Trophoblast cell (in vitro differentiated cells and primary cell): ENCODE measurements at regions not wholly inside any gene's neighbourhood (a gene's known extent, or its start where the extent isn't known, plus 50 kb on each side); places are given as distances from the start of the nearest gene placed in this dataset.

Source experiments
- DNase-seq, 2 donors: peaks; one replicate each; pipeline ENCODE4 v3.0.0-alpha.2; 2016
- H2AFZ ChIP-seq: 2 replicates; pipeline ENCODE4 v1.6.1; 2013; ENCODE audit warnings: low read length, moderate library complexity, mild to moderate bottlenecking; ENCODE audit not compliant: insufficient read depth, poor library complexity
- H2AK5ac ChIP-seq: 2 replicates; pipeline ENCODE4 v1.6.1; 2013; ENCODE audit warnings: mild to moderate bottlenecking, low read length
- H2BK120ac ChIP-seq: 2 replicates; pipeline ENCODE4 v1.6.1; 2013; ENCODE audit warnings: low read length, mild to moderate bottlenecking, moderate library complexity; ENCODE audit not compliant: insufficient read depth, poor library complexity
- H2BK12ac ChIP-seq: 2 replicates; pipeline ENCODE4 v1.6.1; 2013; ENCODE audit warnings: mild to moderate bottlenecking, low read length, moderate library complexity
- H2BK5ac ChIP-seq: 2 replicates; pipeline ENCODE4 v1.6.1; 2013; ENCODE audit warnings: low read length, low read depth, moderate library complexity, mild to moderate bottlenecking; ENCODE audit not compliant: poor library complexity
- H3K14ac ChIP-seq: 2 replicates; pipeline ENCODE4 v1.6.1; 2013; ENCODE audit warnings: mild to moderate bottlenecking, low read length
- H3K18ac ChIP-seq: 2 replicates; pipeline ENCODE4 v1.6.1; 2013; ENCODE audit warnings: mild to moderate bottlenecking, low read length
- H3K23ac ChIP-seq: 2 replicates; pipeline ENCODE4 v1.6.1; 2013; ENCODE audit warnings: low read length
- H3K27ac ChIP-seq: 2 replicates; pipeline ENCODE4 v1.5.1; 2013; ENCODE audit warnings: low read depth, mild to moderate bottlenecking, inconsistent platforms, low read length, moderate library complexity
- H3K27me3 ChIP-seq: 2 replicates; pipeline ENCODE4 v1.6.1; 2013; ENCODE audit warnings: inconsistent platforms, mild to moderate bottlenecking, low read length, moderate library complexity; ENCODE audit not compliant: insufficient read depth
- H3K36me3 ChIP-seq, 2 experiments: 1 replicate in 1 of 2; 2 replicates in 1 of 2; pipeline ENCODE4 v1.6.1; 2013; ENCODE audit warnings: low read length in 2 of 2, mild to moderate bottlenecking in 2 of 2, moderate library complexity in 1 of 2; ENCODE audit not compliant: insufficient read depth in 2 of 2, control insufficient read depth in 1 of 2
- H3K4ac ChIP-seq: 2 replicates; pipeline ENCODE4 v1.6.1; 2013; ENCODE audit warnings: low read depth, mild to moderate bottlenecking, low read length, moderate library complexity
- H3K4me1 ChIP-seq, 2 experiments: 1 replicate in 1 of 2; 2 replicates in 1 of 2; pipeline ENCODE4 v1.6.1; 2013; ENCODE audit warnings: low read length in 2 of 2, mild to moderate bottlenecking in 2 of 2, moderate library complexity in 1 of 2; ENCODE audit not compliant: insufficient read depth in 2 of 2, control insufficient read depth in 1 of 2
- H3K4me2 ChIP-seq: 2 replicates; pipeline ENCODE4 v1.6.1; 2013; ENCODE audit warnings: inconsistent platforms, mild to moderate bottlenecking, low read length, moderate library complexity
- H3K4me3 ChIP-seq: 2 replicates; pipeline ENCODE4 v1.5.1; 2013; ENCODE audit warnings: mild to moderate bottlenecking, low read depth, low read length, inconsistent platforms
- H3K79me1 ChIP-seq: one replicate; pipeline ENCODE4 v1.6.1; 2013; ENCODE audit warnings: low read length
- H3K79me2 ChIP-seq: 2 replicates; pipeline ENCODE4 v1.6.1; 2013; ENCODE audit warnings: low read length, mild to moderate bottlenecking; ENCODE audit not compliant: control insufficient read depth, insufficient read depth, poor library complexity
- H3K9ac ChIP-seq: 2 replicates; pipeline ENCODE4 v1.6.1; 2013; ENCODE audit warnings: mild to moderate bottlenecking, low read length
- H3K9me3 ChIP-seq: 2 replicates; pipeline ENCODE4 v1.6.1; 2013; ENCODE audit warnings: low read depth, mild to moderate bottlenecking, control low read depth, inconsistent platforms, low read length; ENCODE audit not compliant: insufficient read depth
- H4K12ac ChIP-seq: 2 replicates; pipeline ENCODE4 v1.6.1; 2013; ENCODE audit warnings: low read depth, mild to moderate bottlenecking, low read length, moderate library complexity
- H4K8ac ChIP-seq: 2 replicates; pipeline ENCODE4 v1.6.1; 2013; ENCODE audit warnings: low read depth, mild to moderate bottlenecking, low read length, moderate library complexity
- H4K91ac ChIP-seq: one replicate; pipeline ENCODE4 v1.6.1; 2013; ENCODE audit warnings: low read depth, mild to moderate bottlenecking, low read length, moderate library complexity
- WGBS: extraction: QIAGEN DNeasy Blood & Tissue Kit; methylation state at CpG from one replicate; pipeline ENCODE4 v1.1.7; 2013; ENCODE audit warnings: missing lambda C conversion rate; ENCODE audit not compliant: insufficient read length, insufficient coverage; ENCODE audit errors: extremely low coverage; 5-methylcytosine and 5-hydroxymethylcytosine counted together

DNA sequence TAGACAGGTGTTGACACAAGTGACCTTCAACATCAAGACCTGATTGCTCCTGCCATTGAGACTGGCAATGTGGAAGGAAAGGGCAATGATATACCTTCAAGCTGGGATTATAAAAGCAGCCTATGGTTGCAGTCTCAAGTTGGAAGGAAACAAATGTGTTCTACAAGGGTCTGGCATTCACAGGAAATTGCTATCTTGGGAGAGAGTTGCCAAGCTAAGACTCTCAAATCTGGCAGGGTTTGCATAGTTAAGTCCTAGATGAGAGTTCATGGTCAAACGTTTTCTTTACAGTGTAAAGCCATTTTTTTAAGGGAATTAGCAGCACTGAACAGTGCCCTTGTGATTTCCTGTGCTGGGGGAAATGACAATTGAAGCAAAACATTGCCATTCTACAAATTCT is 546.9 kb upstream of the CFAP20DC start:
- Histone ChIP-seq H3K79me1 (no peaks in the 10 kb centered on the region), H4K12ac (no peak overlapping the region), H2BK12ac (no peak overlapping the region), H3K23ac (no peak overlapping the region), H3K9me3 (peaks cover 3% of the 10 kb centered on the region), H3K4me3 (no peak overlapping the region), H3K27me3 (no peaks in the 10 kb centered on the region), H3K79me2 (no peaks in the 10 kb centered on the region), H3K14ac (no peak overlapping the region), H3K9ac (no peak overlapping the region), H3K4me2 (no peak overlapping the region), H2AK5ac (no peak overlapping the region), H4K8ac (no peak overlapping the region), H3K4me1 (no peaks in the 10 kb centered on the region), H2AFZ (no peak overlapping the region), H2BK5ac (no peak overlapping the region), H4K91ac (no peak overlapping the region), H3K27ac (no peak overlapping the region), H2BK120ac (no peak overlapping the region), H3K18ac (no peak overlapping the region), H3K4ac (no peak overlapping the region), H3K36me3 (no peaks in the 10 kb centered on the region)
- WGBS: no CpG with 5 or more reads among the region's 1 CpG
- DNase-seq: no peak

DNA sequence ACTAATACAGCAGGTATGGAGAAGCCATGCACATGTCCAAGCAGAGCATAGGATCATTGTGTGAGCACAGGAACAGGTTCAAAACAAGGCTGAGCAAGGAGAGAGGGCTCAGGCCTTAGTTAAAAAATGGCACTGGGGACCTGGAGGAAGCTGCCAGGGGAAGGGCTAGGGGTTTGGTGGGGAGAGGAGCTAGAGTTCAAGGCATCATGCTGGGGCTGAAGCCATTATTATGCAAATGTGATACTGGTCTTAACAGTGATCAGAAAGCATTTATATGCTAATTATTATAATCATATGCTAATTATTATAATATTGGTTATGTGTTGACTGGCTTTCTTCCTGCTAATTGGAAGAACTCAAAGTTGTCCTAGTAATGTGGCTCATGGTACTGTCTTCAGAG is 546.0 kb upstream of the CFAP20DC start:
- H2BK120ac ChIP-seq: no peak overlapping the region
- H2BK5ac ChIP-seq: no peak overlapping the region
- H3K9ac ChIP-seq: no peak overlapping the region
- no peak overlapping the region for H3K4me2 ChIP-seq
- H3K4me1 ChIP-seq: no peaks in the 10 kb centered on the region
- no peak overlapping the region for H3K23ac ChIP-seq
- H3K14ac ChIP-seq: no peak overlapping the region
- no peak overlapping the region for H3K4me3 ChIP-seq
- no peak overlapping the region for H3K27ac ChIP-seq
- no peak overlapping the region for H2BK12ac ChIP-seq
- DNase-seq: no peak
- no peak overlapping the region for H3K18ac ChIP-seq
- peaks cover 3% of the 10 kb centered on the region for H3K9me3 ChIP-seq
- no peak overlapping the region for H2AK5ac ChIP-seq
- H4K12ac ChIP-seq: no peak overlapping the region
- no peak overlapping the region for H2AFZ ChIP-seq
- H3K27me3 ChIP-seq: no peaks in the 10 kb centered on the region
- H4K91ac ChIP-seq: no peak overlapping the region
- no peaks in the 10 kb centered on the region for H3K36me3 ChIP-seq
- H3K79me1 ChIP-seq: no peaks in the 10 kb centered on the region
- H4K8ac ChIP-seq: no peak overlapping the region
- H3K4ac ChIP-seq: no peak overlapping the region
- H3K79me2 ChIP-seq: no peaks in the 10 kb centered on the region

DNA sequence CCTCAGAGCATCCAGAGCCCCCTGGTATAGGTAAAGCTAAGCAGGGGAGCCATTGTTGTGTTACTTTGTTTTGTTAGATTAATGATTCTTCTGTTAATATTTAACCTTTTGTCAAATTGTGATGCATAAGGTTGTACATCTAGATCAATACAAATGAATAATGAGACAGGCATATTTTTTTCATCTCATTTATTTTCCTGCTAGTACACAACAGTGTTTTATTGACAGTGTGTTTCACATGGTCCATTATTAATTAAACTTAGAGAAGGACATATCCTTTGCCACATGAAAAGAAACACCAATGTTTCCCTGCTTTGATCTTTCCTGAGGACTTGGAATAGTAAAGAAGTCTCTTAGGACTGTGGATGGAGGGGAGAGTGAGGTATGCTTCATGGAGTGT is 543.6 kb upstream of the CFAP20DC start:
- H3K18ac ChIP-seq: no peak overlapping the region
- no peak overlapping the region for H3K23ac ChIP-seq
- H3K9ac ChIP-seq: no peak overlapping the region
- no peak overlapping the region for H3K4me2 ChIP-seq
- no peak overlapping the region for H3K4ac ChIP-seq
- no peak overlapping the region for H3K27ac ChIP-seq
- no peak for DNase-seq
- no peak overlapping the region for H3K4me3 ChIP-seq
- no peaks in the 10 kb centered on the region for H3K27me3 ChIP-seq
- no peaks in the 10 kb centered on the region for H3K4me1 ChIP-seq
- no peak overlapping the region for H2BK5ac ChIP-seq
- H4K91ac ChIP-seq: no peak overlapping the region
- no peak overlapping the region for H2AK5ac ChIP-seq
- H3K9me3 ChIP-seq: peaks cover 3% of the 10 kb centered on the region
- no peak overlapping the region for H4K8ac ChIP-seq
- H3K79me2 ChIP-seq: no peaks in the 10 kb centered on the region
- no peaks in the 10 kb centered on the region for H3K36me3 ChIP-seq
- no peaks in the 10 kb centered on the region for H3K79me1 ChIP-seq
- H4K12ac ChIP-seq: no peak overlapping the region
- no peak overlapping the region for H3K14ac ChIP-seq
- no peak overlapping the region for H2AFZ ChIP-seq
- H2BK12ac ChIP-seq: no peak overlapping the region
- H2BK120ac ChIP-seq: no peak overlapping the region

DNA sequence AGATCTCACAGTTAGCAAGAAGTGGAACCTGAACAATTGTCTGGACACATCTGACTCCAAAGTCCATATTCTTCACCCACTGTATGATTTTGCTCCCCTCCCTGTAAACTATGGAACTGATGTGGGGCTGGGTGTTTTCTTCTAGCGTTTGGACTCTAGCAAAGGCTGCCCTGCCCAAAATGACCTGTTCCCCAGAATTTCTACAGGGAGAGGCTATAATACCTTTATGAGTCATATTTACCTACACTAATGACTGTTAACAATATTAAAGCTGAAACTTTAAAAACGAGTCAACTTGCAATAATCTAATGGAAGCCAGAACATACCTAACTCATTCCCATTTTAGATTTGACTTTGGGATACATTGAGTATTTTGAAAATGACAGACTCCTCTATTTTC is 531.2 kb upstream of the CFAP20DC start:
- Histone ChIP-seq H3K27me3 (no peaks in the 10 kb centered on the region), H3K18ac (no peak overlapping the region), H3K23ac (no peak overlapping the region), H2AK5ac (no peak overlapping the region), H4K12ac (no peak overlapping the region), H4K8ac (no peak overlapping the region), H3K4me3 (no peak overlapping the region), H3K14ac (no peak overlapping the region), H3K9me3 (no peaks in the 10 kb centered on the region), H2BK12ac (no peak overlapping the region), H3K4ac (no peak overlapping the region), H3K27ac (no peak overlapping the region), H3K4me1 (no peaks in the 10 kb centered on the region), H3K4me2 (no peak overlapping the region), H3K36me3 (no peaks in the 10 kb centered on the region), H3K9ac (no peak overlapping the region), H2BK5ac (no peak overlapping the region), H4K91ac (no peak overlapping the region), H2BK120ac (no peak overlapping the region), H3K79me1 (no peaks in the 10 kb centered on the region), H2AFZ (no peak overlapping the region), H3K79me2 (no peaks in the 10 kb centered on the region)
- no CpG with 5 or more reads among the region's 2 CpGs for WGBS
- no peak for DNase-seq

DNA sequence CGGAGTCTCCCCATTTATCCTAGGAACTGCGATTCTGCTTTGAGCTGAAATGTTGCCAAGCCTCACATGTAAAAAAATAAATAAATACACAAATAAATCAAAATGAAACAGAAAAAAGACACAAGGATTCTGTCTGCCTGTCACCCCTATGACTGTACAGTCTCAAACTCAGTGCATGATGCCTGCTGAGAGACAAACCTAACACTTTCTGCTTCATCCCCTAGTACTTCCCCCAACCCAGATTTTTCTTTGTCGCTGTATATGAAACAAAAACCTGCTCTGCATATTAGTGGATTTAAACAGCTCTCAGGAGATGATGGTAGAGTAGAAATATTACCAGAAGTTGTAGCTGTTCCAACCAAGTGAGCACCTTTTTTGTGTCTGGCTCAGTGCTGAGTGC is 530.7 kb upstream of the CFAP20DC start:
- Histone ChIP-seq H2BK5ac (no peak overlapping the region), H2AK5ac (no peak overlapping the region), H4K91ac (no peak overlapping the region), H3K4me2 (no peak overlapping the region), H3K27me3 (no peaks in the 10 kb centered on the region), H3K4me1 (no peaks in the 10 kb centered on the region), H3K9me3 (no peaks in the 10 kb centered on the region), H2BK12ac (no peak overlapping the region), H3K79me2 (no peaks in the 10 kb centered on the region), H4K12ac (no peak overlapping the region), H3K23ac (no peak overlapping the region), H3K4me3 (no peak overlapping the region), H3K9ac (no peak overlapping the region), H3K14ac (no peak overlapping the region), H2AFZ (no peak overlapping the region), H3K79me1 (no peaks in the 10 kb centered on the region), H3K36me3 (no peaks in the 10 kb centered on the region), H3K18ac (no peak overlapping the region), H3K4ac (no peak overlapping the region), H3K27ac (no peak overlapping the region), H2BK120ac (no peak overlapping the region), H4K8ac (no peak overlapping the region)
- no peak for DNase-seq
- no CpG with 5 or more reads among the region's 3 CpGs for WGBS
